Frontal cortex (tissue), 3 donors: ENCODE measurements at regions not wholly inside any gene's neighbourhood (a gene's known extent, or its start where the extent isn't known, plus 50 kb on each side); places are given as distances from the start of the nearest gene placed in this dataset.
"Not testable (repeated sequence)": the region's sequence is repeated elsewhere in the genome, so short reads cannot be mapped to it uniquely, and the experiment has no call there.

Experiments
- DNase-seq, 2 donors: peaks; one replicate each; pipeline ENCODE4 v3.0.0; 2012; ENCODE audit warnings: low spot score in 2 of 2
- FAIRE-seq: peaks from 2 replicates; lab custom pipeline; 2012; peaks lifted over from hg19 to GRCh38; lab: Jason Lieb, UNC
- donor health status: control.
- donor health status: control.
- donor health status: control.

- DNase-seq (peak; percentile 59 to 67), FAIRE-seq (no peak)
Observed at GRCh38 chr15:31216215-31216911, 110.3 kb upstream of the KLF13 start.

- DNase-seq (no peak), FAIRE-seq (no peak)
Observed at GRCh38 chr15:31217067-31217466, 109.6 kb upstream of the KLF13 start.

- DNase-seq = no peak
- no peak for FAIRE-seq
Observed at GRCh38 chr15:31217566-31218270, 108.9 kb upstream of the KLF13 start.

GRCh38 chr15:31219221-31219620 is 107.4 kb upstream of the KLF13 start:
- FAIRE-seq (no peak), DNase-seq (no peak)

GRCh38 chr15:31221936-31222515 is 104.6 kb upstream of the KLF13 start:
- DNase-seq = no peak
- FAIRE-seq = no peak

- no peak for DNase-seq
- no peak for FAIRE-seq
Observed at GRCh38 chr15:31222773-31223341, 103.8 kb upstream of the KLF13 start.

- peak in 1 of 2 donors; percentile 37 for DNase-seq
- no peak for FAIRE-seq
Observed at GRCh38 chr15:31223478-31224350, 102.9 kb upstream of the KLF13 start.

- not testable (repeated sequence) for FAIRE-seq, DNase-seq
Observed at GRCh38 chr15:31224661-31225060, 102.0 kb upstream of the KLF13 start.

- DNase-seq (no peak), FAIRE-seq (no peak)
Observed at GRCh38 chr15:31225356-31225955, 101.2 kb upstream of the KLF13 start.

- no peak for FAIRE-seq
Observed at GRCh38 chr15:31226021-31226420, 100.6 kb upstream of the KLF13 start.

GRCh38 chr15:31227235-31227634 is 99.4 kb upstream of the KLF13 start:
- FAIRE-seq (no peak), DNase-seq (no peak)

More at GRCh38 chr15:31226021-31226420, 100.6 kb upstream of the KLF13 start:
- no peak for DNase-seq

- FAIRE-seq = no peak
Observed at GRCh38 chr15:31228011-31228484, 98.6 kb upstream of the KLF13 start.

GRCh38 chr15:31228980-31229826 is 97.4 kb upstream of the KLF13 start:
- no peak for DNase-seq
- no peak for FAIRE-seq

More at GRCh38 chr15:31228011-31228484, 98.6 kb upstream of the KLF13 start:
- no peak for DNase-seq

GRCh38 chr15:31230630-31231485 is 95.8 kb upstream of the KLF13 start:
- no peak for DNase-seq
- no peak for FAIRE-seq

GRCh38 chr15:31234815-31235214 is 91.8 kb upstream of the KLF13 start:
- no peak for FAIRE-seq
- DNase-seq = no peak

- DNase-seq (no peak), FAIRE-seq (no peak)
Observed at GRCh38 chr15:31235311-31236183, 91.1 kb upstream of the KLF13 start.
